ENCODE measurements at regions not wholly inside any gene's neighbourhood (a gene's known extent, or its start where the extent isn't known, plus 50 kb on each side); places are given as distances from the start of the nearest gene placed in this dataset.

DNA sequence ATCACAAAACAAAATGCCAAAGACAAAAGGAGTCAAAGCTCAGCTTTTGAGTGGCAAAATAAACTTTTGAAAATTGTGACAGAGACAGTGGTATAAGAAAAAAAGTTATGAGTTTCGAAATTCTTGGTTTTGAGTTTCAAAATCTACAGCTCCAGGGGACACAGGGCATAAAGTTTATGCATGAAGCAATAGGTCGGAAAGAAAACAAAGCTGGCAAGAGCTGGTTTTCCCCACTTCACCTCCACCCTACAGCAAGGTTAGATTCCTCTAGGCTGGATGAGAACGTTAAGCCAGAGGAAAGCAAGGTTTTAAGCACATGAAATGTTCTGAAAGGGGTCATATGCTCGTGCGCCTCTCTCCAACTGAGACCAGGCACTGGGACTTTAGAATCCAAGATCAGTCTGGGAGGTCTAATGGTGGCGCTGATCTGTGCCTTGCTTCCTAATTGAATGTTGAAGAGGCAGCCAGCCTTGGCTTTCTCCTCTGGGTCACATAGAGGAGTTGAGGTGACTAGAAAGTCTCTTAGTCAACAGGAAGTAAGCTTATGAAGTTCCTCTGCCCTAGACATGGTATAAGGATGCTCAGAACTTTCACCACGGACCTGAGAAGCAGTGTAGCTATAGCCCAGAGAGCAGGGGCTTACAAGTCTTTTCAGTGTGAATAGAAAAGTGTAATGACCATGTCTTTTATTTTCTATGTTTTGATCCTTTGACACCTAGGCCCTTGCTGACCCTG is 167.7 kb upstream of the DMAC1 start:
- TF ChIP-seq POLR2A (IDR thresholded peaks at IDR 0.05) (no peak), POLR2AphosphoS5 (IDR thresholded peaks at IDR 0.05) (no peak), EP300 (IDR thresholded peaks at IDR 0.05) (no peak)
- TF ChIP-seq, protein P1, sequence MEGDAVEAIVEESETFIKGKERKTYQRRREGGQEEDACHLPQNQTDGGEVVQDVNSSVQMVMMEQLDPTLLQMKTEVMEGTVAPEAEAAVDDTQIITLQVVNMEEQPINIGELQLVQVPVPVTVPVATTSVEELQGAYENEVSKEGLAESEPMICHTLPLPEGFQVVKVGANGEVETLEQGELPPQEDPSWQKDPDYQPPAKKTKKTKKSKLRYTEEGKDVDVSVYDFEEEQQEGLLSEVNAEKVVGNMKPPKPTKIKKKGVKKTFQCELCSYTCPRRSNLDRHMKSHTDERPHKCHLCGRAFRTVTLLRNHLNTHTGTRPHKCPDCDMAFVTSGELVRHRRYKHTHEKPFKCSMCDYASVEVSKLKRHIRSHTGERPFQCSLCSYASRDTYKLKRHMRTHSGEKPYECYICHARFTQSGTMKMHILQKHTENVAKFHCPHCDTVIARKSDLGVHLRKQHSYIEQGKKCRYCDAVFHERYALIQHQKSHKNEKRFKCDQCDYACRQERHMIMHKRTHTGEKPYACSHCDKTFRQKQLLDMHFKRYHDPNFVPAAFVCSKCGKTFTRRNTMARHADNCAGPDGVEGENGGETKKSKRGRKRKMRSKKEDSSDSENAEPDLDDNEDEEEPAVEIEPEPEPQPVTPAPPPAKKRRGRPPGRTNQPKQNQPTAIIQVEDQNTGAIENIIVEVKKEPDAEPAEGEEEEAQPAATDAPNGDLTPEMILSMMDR (IDR thresholded peaks at IDR 0.05), result no peak
